Lower lobe of right lung (tissue), 2 donors: ENCODE measurements at regions not wholly inside any gene's neighbourhood (a gene's known extent, or its start where the extent isn't known, plus 50 kb on each side); places are given as distances from the start of the nearest gene placed in this dataset.
A peak's percentile ranks its signal among the peaks of the same experiment; 100 is the strongest.

Experiments used
- ATAC-seq, 2 donors: fragments of 200-7000 bp; cut with Tn5 transposase; one replicate each; pipeline ENCODE4 v1.9.1; 2020 to 2022; ENCODE audit warnings: mild to moderate bottlenecking in 2 of 2, moderate library complexity in 2 of 2
- DNase-seq: peaks from one replicate; pipeline ENCODE4 v3.0.0-alpha.2; 2020
- H3K27ac ChIP-seq: fragments of 200-600 bp; one replicate; pipeline ENCODE4 v1.8.0; 2022
- H3K27me3 ChIP-seq: fragments of 200-600 bp; one replicate; pipeline ENCODE4 v1.8.0; 2022; ENCODE audit warnings: low read depth
- H3K36me3 ChIP-seq: fragments of 200-600 bp; one replicate; pipeline ENCODE4 v1.8.0; 2022; ENCODE audit warnings: mild to moderate bottlenecking
- H3K4me1 ChIP-seq: fragments of 200-600 bp; one replicate; pipeline ENCODE4 v1.8.0; 2022
- H3K4me3 ChIP-seq: fragments of 200-600 bp; one replicate; pipeline ENCODE4 v1.8.0; 2022; ENCODE audit warnings: mild to moderate bottlenecking
- H3K9me3 ChIP-seq: fragments of 200-600 bp; one replicate; pipeline ENCODE4 v1.8.0; 2022
- CTCF ChIP-seq: fragments of 200-600 bp; IDR thresholded peaks from one replicate; pipeline ENCODE4 v1.8.0; 2022; ENCODE audit warnings: antibody characterized with exemption, mild to moderate bottlenecking
- intact Hi-C: fragments of 100-400 bp; cut with DNase I; formaldehyde crosslinking; loops from one replicate; pipeline ENCODE4 v1.11.0; 2022
- donor health status: DM: no; HTN: yes; CAD: no; lungs with severe emphysema.

GRCh38 chr3:176879710-176880109, 317.6 kb downstream of the TBL1XR1 start:
- H3K27ac ChIP-seq = no peak overlapping the region
- TF ChIP-seq CTCF = no peak
- H3K36me3 ChIP-seq = no peaks in the 10 kb centered on the region
- no peaks in the 10 kb centered on the region for H3K9me3 ChIP-seq
- no peaks in the 10 kb centered on the region for H3K27me3 ChIP-seq
- intact Hi-C loops = no loop called here
- H3K4me1 ChIP-seq = no peaks in the 10 kb centered on the region
- ATAC-seq (no peak), DNase-seq (no peak)
- no peak overlapping the region for H3K4me3 ChIP-seq

- Histone ChIP-seq H3K27me3 (no peaks in the 10 kb centered on the region), H3K4me1 (no peaks in the 10 kb centered on the region), H3K9me3 (no peaks in the 10 kb centered on the region), H3K36me3 (no peaks in the 10 kb centered on the region), H3K27ac (no peak overlapping the region), H3K4me3 (no peak overlapping the region)
- DNase-seq (no peak), ATAC-seq (no peak)
- intact Hi-C loops = no loop called here
- no peak for TF ChIP-seq CTCF
These were observed 324.0 kb downstream of the TBL1XR1 start for GRCh38 chr3:176873261-176873660.

GRCh38 chr3:176872771-176873209, 324.5 kb downstream of the TBL1XR1 start:
- Histone ChIP-seq H3K4me1 (no peaks in the 10 kb centered on the region), H3K9me3 (no peaks in the 10 kb centered on the region), H3K36me3 (no peaks in the 10 kb centered on the region), H3K27me3 (no peaks in the 10 kb centered on the region), H3K4me3 (no peak overlapping the region), H3K27ac (no peak overlapping the region)
- peak; percentile 69 to 75 for ATAC-seq
- TF ChIP-seq CTCF = peak; percentile 79
- intact Hi-C loops = no loop called here
- DNase-seq = no peak

GRCh38 chr3:176870451-176870850, 326.8 kb downstream of the TBL1XR1 start:
- Histone ChIP-seq H3K36me3 (no peaks in the 10 kb centered on the region), H3K4me1 (no peaks in the 10 kb centered on the region), H3K27me3 (no peaks in the 10 kb centered on the region), H3K9me3 (no peaks in the 10 kb centered on the region), H3K27ac (no peak overlapping the region), H3K4me3 (no peak overlapping the region)
- no peak for TF ChIP-seq CTCF
- ATAC-seq (no peak), DNase-seq (no peak)
- intact Hi-C loops = no loop called here

- intact Hi-C loops = no loop called here
- H3K27ac ChIP-seq = no peak overlapping the region
- H3K4me1 ChIP-seq = no peaks in the 10 kb centered on the region
- no peak for TF ChIP-seq CTCF
- H3K4me3 ChIP-seq = no peak overlapping the region
- ATAC-seq (peak; percentile 95 to 97), DNase-seq (peak; percentile 52)
- H3K36me3 ChIP-seq = no peaks in the 10 kb centered on the region
- no peaks in the 10 kb centered on the region for H3K27me3 ChIP-seq
- H3K9me3 ChIP-seq = no peaks in the 10 kb centered on the region
These were observed 329.3 kb downstream of the TBL1XR1 start for GRCh38 chr3:176867681-176868663.
